HG03469 (cell line): ENCODE measurements at regions not wholly inside any gene's neighbourhood (a gene's known extent, or its start where the extent isn't known, plus 50 kb on each side); places are given as distances from the start of the nearest gene placed in this dataset.
"Not testable (repeated sequence)": the region's sequence is repeated elsewhere in the genome, so short reads cannot be mapped to it uniquely, and the experiment has no call there.

Experiments used
- ATAC-seq: cut with Tn5 transposase; IDR thresholded peaks from one replicate; pipeline ENCODE4 v1.9.1; 2021; ENCODE audit warnings: mild to moderate bottlenecking, moderate library complexity, moderate number of reproducible peaks; ENCODE audit not compliant: unreplicated experiment

DNA sequence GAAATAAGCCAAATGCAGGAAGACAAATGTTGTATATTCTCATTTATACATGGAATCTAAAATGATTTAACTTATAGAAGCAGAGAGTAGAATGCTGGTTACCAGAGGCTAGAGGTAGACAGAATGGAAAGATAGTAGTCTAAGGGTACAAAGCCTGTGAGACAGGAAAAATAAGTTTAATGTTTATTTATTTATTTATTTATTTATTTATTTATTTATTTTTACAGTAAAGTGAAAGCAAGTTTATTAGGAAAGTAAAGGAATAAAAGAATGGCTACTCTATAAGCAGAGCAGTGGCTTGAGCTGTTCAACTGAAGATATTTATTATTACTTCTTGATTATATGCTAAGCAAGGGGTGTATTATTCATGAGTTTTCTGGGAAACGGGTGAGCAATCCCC lies 203.2 kb downstream of the LAS1L start:
- no peak for ATAC-seq

DNA sequence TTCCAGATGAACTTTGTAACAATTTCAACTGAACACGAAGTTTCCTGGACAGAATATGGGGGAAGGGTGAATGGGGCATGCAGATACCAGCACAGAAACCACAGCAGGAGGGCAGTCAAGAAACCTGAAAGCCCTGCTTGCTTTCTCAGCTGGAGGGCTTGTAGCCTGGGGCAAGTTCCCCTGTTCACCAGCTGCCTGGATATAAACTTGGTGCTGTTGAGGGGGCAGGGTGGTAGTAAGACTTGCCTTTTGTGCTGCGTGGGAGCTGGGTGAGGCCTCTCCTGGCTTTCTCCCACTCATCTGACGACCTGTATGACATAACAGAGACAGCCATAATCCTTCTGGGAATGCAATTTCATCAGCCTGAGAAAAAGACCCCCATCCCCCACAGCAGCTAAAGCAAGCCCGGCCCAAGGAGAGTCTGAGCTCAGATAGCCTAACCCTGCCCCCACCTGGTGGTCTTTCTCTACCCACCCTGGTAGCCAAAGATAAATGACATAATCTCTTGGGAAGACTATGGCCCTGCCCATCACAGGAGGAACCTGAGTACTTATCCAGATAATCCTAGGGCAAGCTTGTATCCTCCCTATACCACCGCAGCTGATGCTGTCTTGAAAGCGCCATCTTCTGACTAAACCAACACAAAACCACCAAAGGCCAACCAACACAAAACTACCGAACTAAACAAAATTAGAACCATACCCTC lies 234.3 kb downstream of the LAS1L start:
- ATAC-seq = no peak

DNA sequence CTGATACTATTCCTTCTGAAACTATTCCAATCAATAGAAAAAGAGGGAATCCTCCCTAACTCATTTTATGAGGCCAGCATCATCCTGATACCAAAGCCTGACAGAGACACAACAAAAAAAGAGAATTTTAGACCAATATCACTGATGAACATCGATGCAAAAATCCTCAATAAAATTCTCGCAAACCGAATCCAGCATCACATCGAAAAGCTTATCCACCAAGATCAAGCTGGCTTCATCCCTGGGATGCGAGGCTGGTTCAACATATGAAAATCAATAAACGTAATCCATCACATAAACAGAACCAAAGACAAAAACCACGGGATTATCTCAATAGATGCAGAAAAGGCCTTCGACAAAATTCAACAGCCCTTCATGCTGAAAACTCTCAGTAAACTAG lies 251.7 kb downstream of the LAS1L start:
- not testable (repeated sequence) for ATAC-seq

DNA sequence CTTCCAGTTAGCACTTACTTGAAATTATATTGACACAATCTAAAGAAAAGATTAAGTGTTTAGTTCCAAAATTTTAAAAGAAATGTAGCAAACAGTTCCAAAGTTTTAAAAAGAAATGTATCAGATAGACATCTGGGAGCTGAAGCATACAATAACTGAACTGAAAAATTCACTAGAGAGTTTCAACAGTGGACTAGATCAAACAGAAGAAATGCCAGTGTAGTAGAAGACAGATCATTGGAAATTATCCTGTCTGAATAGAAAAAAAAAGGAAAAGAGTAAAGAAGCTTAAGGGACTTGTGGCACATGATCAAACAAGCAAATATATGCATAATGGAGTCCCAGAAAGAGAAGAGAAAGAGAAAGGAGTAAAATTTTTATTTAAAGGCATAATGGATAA lies 261.4 kb downstream of the LAS1L start:
- no peak for ATAC-seq

DNA sequence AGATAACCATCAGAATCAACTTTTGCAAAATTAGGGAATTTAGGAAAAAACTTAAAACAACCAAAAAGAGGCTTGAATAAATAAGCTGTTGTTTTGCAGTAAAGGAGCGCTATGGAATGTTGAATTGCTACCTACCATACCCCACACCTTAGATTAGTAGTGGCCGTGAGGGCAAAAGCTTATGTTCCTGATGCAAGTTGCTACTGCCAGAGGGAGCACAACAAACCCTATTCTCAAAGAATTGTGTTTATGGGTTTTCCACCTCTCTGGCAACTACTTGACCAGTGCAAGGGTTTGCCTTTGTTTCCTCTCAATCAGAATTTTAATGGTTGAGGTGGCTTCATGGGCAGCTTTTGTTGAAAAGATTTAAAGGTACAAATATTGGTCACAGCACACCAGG lies 268.1 kb downstream of the LAS1L start:
- ATAC-seq = no peak

DNA sequence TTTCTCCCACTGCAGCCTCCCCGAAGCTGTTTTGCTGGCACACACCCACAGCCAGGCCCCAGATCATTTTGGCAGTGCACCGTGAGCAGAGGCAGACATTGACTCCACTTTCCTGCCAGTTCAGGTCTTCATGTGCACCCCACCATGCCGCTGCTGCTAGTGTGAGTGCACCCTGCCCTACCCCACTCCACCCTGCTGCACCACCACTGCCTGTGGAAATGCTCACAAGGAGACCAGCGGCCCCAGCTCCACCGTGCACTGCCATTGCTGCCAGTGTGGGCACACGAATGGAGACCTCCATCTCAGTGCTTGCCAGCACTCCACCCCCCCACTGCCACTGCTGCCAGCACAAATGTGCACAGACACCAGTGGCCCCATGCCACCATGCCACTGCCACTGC lies 277.6 kb upstream of the ZC4H2 start:
- ATAC-seq = no peak

DNA sequence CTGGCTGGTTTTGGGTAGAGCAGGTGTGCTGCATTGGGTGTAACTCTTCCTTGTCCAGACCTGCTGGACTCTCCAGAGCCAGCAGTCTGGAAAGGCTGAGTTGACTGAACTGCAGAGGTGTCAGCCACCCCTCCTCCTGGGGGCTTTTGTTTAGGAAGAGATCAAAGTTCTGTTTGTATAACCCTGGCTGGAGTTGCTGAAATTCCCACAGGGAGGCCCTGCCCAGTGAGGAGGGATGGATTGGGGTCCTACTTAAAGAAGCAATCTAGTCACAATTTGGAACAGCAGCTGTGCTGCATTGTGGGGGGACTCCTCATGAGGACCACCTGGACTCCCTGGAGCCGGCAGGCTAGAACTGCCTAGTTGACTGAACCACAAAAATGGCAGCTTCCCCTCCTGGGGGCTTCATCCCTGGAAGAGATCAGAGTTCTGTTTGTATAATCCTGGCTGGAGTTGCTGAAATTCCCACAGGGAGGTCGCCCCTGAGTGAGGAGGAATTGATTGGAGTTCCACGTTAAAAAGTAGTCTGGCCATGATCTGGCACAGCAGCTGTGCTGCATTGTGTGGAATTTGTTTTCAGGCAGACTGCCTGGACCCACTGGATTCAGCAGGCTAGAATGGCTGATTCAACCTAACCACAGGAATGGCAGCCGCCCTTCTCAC lies 264.9 kb upstream of the ZC4H2 start:
- ATAC-seq = no peak

DNA sequence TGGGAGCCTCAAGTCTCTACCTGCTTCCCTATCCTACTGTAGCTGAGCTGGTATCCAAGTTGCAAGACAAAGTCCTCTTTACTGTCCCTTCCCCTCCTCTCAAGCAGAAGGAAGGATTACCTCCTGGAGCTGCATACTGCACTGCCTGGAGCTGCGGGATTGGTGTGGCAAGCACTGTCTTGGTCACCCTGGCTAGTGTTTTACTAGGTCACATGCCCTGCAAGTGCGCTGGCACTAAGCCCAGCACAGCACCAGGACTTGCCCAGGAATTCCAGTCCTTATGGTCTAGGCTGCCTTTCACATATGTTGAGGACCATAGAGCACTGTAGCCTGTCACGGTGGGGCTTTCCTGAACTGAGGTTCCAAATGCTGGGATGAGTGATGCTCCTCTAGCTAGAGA lies 227.3 kb upstream of the ZC4H2 start:
- no peak for ATAC-seq

DNA sequence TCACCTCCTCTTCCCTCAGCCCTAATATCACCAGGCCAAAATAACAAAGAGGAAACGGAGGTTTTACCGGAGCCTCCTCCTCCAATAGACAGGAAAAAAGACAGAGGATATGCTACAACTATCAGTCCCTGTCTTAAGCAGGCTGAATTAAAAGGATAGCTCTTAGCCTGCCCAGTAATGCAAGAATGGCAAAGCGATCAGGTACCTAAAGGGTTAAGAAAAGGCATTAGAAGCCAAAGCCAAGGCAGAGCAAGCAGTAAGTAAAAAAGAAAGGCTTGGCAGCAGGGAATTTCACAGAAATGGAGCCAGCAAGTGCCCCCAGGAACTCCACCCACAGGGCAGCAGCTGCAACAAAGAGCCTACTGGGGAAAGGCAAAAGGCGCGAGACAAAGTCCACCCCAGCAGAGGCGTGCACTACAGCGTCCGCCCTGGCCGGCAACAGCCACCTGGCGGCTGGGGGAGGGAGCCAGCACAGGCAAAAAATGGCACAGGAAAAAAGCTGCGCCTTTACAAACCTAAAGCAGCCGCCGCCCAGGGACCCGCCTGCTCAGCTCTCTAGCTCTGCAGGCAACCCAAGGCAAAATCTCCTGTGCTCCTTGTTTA lies 220.6 kb upstream of the ZC4H2 start:
- no peak for ATAC-seq

DNA sequence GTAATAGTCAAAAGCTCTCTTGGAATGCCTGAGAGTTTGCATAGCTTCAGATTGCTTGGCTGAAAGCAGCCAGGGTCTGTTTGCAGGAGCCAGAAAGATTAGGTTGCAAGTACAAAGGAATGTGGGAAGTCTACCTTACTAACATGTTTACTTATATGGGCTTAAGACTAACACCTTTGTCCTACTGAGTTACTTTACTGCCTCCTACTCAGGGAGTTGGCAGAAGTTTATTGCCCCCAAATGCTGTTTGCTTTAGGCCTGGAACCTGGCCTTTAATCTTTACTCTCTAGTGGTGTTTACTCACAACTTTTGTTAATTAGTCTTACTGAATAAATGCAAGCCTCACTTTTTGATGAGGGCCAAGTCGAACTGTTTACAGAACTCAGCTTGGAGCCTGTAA lies 219.4 kb upstream of the ZC4H2 start:
- ATAC-seq = no peak

DNA sequence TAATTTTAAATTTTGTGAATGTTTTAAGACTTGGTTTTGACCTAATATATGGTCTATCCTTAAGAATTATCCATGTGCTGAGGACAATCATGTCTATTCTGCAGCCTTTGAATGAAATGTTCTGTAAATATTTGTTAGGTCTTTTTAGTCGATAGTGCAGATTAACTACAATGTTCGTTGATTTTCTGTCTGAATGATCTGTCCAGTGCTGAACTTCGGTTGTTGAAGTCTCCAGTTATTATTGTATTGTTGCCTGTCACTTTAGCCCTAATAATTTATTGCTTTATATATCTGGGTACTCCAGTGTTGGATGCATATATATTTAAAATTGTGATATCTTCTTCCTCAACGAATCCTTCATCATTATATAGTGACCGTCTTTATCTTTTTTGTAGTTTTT lies 218.3 kb upstream of the ZC4H2 start:
- ATAC-seq = no peak

DNA sequence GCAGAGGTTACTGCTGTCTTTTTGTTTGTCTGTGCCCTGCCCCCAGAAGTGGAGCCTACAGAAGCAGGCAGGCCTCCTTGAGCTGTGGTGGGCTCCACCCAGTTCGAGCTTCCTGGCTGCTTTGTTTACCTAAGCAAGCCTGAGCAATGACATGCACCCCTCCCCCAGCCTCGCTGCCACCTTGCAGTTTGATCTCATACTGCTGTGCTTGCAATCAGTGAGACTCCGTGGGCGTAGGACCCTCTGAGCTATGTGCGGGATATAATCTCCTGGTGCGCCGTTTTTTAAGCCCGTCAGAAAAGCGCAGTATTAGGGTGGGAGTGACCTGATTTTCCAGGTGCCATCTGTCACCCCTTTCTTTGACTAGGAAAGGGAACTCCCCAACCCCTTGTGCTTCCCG lies 187.1 kb upstream of the ZC4H2 start:
- not testable (repeated sequence) for ATAC-seq

DNA sequence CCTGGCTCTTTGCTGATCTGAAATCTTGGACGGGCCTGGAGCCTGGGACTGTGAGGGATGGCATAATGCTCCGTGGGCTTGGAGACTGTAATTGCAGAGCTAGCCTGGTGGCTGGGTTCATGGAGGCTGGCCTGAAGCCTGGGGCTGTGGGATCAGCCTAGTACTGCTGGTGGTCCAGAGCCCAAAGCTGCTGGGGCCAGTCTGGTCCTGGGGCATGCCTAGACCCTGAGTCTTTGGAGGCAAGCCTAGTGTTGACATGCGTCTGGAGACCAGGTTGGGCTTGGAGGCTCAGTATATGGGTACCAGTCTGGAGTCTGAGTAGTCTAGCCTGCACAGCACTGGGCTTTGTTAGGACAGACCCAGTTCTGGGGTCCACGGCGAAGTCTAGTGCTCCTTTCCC lies 172.0 kb upstream of the ZC4H2 start:
- ATAC-seq = no peak

DNA sequence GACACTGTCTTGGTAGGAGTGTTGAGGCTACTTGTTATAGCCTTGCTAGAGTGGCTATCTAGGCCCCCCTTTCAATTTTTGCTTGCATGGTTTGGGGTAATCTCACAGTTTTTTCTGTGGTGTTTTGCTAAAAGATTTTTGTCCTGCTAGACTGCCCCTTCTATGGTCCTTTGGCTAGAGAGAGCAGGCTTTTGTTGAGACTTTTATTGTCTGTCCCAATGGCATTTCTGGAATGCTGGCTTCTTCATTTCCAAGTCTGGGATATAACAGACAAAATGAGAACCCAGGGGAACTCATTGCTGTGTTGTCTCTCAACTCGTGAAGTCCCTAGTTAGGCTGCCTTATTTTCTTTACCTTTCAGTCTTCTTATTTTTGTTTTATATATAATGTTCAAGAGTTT lies 160.2 kb upstream of the ZC4H2 start:
- ATAC-seq = no peak

DNA sequence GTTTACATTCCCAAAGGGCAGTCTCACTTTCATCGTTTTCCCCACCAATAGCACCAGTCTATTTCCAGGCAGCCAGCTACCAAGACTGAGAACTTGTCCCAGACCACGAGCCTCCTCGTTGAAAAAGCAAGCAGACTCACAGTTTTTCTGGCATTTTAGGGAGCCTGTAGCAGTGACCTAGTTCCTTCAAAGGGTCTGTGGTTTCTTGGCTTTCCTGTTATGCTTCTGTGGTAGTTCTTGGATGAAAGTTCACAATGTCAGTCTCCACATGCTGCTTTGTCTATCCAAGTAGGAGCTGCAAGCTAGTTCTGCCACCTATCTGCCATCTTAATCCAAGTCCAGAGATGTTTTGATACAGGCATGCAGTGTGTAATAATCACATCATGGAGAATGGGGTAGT lies 151.6 kb upstream of the ZC4H2 start:
- ATAC-seq = no peak

DNA sequence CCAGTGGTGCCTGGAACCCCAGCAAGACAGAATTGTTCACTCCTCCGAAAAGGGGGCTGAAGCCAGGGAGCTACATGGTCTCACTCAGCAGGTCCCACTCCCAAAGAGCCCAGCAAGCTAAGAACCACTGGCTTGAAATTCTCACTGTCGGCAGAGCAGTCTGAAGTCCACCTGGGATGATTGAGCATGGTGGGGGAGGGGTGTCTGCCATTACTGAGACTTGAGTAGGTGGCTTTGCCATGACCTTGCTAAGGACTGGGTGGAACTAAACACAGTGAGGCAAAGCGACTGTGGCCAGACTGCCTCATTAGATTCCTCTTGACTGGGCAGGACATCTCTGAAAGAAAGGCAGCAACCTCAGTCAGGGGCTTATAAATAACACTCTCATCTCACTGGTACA lies 122.6 kb upstream of the ZC4H2 start:
- ATAC-seq = no peak

DNA sequence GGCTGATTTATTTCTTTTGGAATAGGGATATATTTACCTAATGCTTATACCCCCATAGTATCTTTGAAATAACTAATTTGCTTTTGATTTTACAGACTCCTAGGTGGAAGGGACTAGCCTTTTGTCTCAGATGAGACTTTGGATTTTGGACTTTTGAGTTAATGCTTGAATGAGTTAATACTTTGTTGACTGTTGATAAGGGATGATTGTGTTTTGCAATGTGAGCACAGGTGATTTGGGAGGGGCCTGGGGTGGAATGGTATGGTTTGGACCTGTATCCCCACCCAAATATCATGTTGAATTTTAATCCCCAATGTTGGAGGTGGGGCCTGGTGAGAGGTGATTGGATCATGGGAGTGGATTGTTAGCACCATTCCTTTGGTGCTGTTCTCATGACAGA lies 117.4 kb upstream of the ZC4H2 start:
- no peak for ATAC-seq

DNA sequence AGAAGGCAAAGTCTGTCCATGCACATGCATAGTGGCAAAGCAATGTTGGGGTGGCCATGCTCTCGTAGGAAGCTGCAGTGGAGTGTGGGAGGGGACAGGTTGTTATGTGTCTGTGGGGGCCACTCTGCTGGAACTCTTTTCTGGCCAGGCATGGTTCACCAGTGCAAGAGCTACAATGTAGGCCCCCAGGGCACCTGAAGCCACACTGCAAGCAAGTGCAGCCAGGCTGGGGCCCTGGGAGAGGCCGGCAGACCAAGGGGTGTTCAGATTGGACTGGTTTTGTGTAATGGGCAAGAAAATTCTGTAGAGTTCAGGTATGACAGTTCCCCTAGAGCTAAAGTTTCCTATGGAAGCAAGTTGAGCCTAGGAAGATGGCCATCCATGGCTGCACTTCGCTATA lies 97.0 kb upstream of the ZC4H2 start:
- ATAC-seq = no peak

DNA sequence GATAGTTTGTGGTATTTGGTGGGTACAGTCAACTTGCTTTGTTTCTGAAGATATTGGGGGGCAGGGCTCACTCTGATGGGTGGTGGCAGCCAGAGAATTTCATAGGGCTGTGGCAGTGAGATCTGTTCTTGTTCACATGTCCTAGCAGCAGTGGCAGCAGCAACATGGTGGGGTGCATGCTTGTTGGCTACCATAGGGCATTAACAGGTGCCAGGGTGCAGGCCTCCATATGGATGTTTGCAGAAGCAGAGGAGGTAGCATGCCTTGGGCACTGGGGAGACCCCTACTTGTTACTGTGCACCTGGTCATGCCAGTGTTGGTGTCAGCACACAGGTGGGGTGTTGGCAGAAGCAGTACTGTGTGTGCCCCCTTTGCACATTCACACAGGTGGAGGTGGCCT lies 96.3 kb upstream of the ZC4H2 start:
- ATAC-seq = no peak

DNA sequence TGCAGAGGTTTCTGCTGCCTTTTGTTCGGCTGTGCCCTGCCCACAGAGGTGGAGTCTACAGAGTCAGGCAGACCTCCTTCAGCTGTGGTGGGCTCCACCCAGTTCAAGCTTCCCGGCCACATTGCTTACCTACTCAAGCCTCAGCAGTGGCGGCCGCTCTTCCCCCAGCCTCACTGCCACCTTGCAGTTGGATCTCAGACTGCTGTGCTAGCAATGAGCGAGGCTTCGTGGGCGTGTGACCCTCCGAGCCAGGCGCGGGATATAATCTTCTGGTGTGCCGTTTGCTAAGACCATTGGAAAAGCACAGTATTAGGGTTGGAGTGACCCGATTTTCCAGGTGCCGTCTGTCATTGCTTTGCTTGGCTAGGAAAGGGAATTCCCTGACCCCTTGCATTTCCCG lies 82.4 kb upstream of the ZC4H2 start:
- ATAC-seq = not testable (repeated sequence)

DNA sequence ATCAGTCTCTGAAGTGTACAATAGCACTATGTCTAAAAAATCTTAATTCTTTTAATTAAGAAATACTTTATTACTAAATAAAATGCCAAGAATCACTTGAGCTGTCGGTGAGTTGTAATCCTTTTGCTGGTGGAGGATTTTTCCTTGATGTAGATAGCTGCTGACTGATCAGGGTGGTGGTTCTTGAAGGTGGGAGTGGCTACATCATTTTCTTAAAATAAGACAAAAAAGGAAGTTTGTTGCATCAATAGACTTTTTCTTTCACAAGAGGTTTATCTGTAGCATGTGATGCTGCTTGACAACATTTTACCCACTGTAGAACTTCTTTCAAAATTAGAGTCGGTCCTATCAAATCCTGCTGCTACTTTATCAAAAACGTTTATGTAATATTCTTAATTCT lies 68.8 kb upstream of the ZC4H2 start:
- ATAC-seq = no peak

DNA sequence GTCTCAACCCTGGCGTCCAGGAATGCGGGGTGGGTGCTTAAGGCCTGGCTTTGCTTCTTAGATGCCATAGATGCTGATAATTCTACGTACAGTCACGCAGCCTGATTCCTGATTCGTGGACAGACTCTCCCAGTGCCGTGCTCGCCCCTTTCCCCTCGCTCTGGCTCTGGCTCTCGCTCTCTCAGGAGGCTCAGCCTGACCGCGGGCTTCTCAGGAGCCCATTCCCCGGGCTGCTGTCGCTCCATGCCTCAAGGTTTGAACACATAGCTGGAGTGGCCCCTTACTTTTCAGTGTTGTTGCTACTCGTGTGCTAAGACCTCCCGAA lies 59.2 kb upstream of the ZC4H2 start:
- peak; percentile 21 for ATAC-seq
